Ishikawa (cell line): ENCODE measurements at regions not wholly inside any gene's neighbourhood (a gene's known extent, or its start where the extent isn't known, plus 50 kb on each side); places are given as distances from the start of the nearest gene placed in this dataset.

Source experiments
- CEBPB ChIP-seq: IDR thresholded peaks from 2 replicates; pipeline ENCODE4 v1.6.1; 2012
- CREB1 ChIP-seq: IDR thresholded peaks from 2 replicates; pipeline ENCODE4 v1.6.1; 2012; ENCODE audit warnings: low read depth
- EGR1 ChIP-seq: IDR thresholded peaks from 2 replicates; pipeline ENCODE4 v1.6.1; 2012
- EP300 ChIP-seq: IDR thresholded peaks from 2 replicates; pipeline ENCODE4 v1.6.1; 2012; ENCODE audit warnings: borderline replicate concordance
- FOXM1 ChIP-seq: IDR thresholded peaks from 2 replicates; pipeline ENCODE4 v1.6.1; 2012; ENCODE audit warnings: low read depth, borderline replicate concordance
- NFIC ChIP-seq: IDR thresholded peaks from 2 replicates; pipeline ENCODE4 v1.6.1; 2012
- RAD21 ChIP-seq: IDR thresholded peaks from 2 replicates; pipeline ENCODE4 v1.6.1; 2012; ENCODE audit warnings: low read depth
- TAF1 ChIP-seq: IDR thresholded peaks from 2 replicates; pipeline ENCODE4 v1.6.1; 2012; ENCODE audit warnings: low read depth, mild to moderate bottlenecking
- TCF12 ChIP-seq: IDR thresholded peaks from 2 replicates; pipeline ENCODE4 v1.6.1; 2012; ENCODE audit warnings: low read depth
- TEAD4 ChIP-seq: IDR thresholded peaks from 2 replicates; pipeline ENCODE4 v1.6.1; 2012
- USF1 ChIP-seq: IDR thresholded peaks from 2 replicates; pipeline ENCODE4 v1.6.1; 2012
- YY1 ChIP-seq: IDR thresholded peaks from 2 replicates; pipeline ENCODE4 v1.6.1; 2012; ENCODE audit warnings: low read depth
- ZBTB7A ChIP-seq: IDR thresholded peaks from 2 replicates; pipeline ENCODE4 v1.6.1; 2012; ENCODE audit warnings: low read depth
- TF ChIP-seq, protein P1 (sequence below): IDR thresholded peaks from 2 replicates; pipeline ENCODE4 v1.6.1; 2012
- TF ChIP-seq, protein P2 (sequence below): IDR thresholded peaks from 2 replicates; pipeline ENCODE4 v1.6.1; 2012; ENCODE audit warnings: low read depth, mild to moderate bottlenecking

DNA sequence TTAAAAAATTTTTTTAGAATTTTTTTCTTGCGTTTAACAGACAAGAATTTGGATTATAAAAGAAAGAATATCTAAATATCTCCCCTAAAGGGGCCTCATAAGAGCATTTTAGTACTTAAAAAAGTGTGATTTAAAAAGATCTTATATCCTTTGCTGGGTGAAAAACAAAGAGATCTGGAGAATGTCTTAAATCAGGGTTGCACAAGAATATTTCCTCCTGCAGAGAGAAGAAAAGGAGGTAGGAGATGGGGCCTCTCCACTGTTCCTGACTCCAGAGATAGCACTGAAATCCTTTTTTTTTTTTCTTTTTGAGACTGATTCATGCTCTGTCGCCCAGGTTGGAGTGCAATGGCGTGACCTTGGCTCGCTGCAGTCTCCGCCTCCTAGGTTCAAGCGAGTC lies 68.5 kb upstream of the OSR1 start:
- no peak for TF ChIP-seq NFIC
- no peak for TF ChIP-seq EP300
- TF ChIP-seq TCF12, result no peak
- TF ChIP-seq RAD21, result no peak
- TF ChIP-seq CEBPB, result no peak
- TF ChIP-seq USF1, result no peak
- TF ChIP-seq YY1, result no peak
- TF ChIP-seq EGR1, result no peak
- TF ChIP-seq TEAD4, result no peak
- TF ChIP-seq ZBTB7A, result no peak
- TF ChIP-seq TAF1, result no peak
- TF ChIP-seq, protein P1, sequence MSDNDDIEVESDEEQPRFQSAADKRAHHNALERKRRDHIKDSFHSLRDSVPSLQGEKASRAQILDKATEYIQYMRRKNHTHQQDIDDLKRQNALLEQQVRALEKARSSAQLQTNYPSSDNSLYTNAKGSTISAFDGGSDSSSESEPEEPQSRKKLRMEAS, result no peak
- TF ChIP-seq, protein P2, sequence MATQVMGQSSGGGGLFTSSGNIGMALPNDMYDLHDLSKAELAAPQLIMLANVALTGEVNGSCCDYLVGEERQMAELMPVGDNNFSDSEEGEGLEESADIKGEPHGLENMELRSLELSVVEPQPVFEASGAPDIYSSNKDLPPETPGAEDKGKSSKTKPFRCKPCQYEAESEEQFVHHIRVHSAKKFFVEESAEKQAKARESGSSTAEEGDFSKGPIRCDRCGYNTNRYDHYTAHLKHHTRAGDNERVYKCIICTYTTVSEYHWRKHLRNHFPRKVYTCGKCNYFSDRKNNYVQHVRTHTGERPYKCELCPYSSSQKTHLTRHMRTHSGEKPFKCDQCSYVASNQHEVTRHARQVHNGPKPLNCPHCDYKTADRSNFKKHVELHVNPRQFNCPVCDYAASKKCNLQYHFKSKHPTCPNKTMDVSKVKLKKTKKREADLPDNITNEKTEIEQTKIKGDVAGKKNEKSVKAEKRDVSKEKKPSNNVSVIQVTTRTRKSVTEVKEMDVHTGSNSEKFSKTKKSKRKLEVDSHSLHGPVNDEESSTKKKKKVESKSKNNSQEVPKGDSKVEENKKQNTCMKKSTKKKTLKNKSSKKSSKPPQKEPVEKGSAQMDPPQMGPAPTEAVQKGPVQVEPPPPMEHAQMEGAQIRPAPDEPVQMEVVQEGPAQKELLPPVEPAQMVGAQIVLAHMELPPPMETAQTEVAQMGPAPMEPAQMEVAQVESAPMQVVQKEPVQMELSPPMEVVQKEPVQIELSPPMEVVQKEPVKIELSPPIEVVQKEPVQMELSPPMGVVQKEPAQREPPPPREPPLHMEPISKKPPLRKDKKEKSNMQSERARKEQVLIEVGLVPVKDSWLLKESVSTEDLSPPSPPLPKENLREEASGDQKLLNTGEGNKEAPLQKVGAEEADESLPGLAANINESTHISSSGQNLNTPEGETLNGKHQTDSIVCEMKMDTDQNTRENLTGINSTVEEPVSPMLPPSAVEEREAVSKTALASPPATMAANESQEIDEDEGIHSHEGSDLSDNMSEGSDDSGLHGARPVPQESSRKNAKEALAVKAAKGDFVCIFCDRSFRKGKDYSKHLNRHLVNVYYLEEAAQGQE, result no peak
- no peak for TF ChIP-seq FOXM1
- no peak for TF ChIP-seq CREB1

GRCh38 chr2:19426144-19426543 lies 67.7 kb upstream of the OSR1 start:
- no peak for TF ChIP-seq CEBPB
- no peak for TF ChIP-seq FOXM1
- TF ChIP-seq TAF1, result no peak
- no peak for TF ChIP-seq EP300
- no peak for TF ChIP-seq USF1
- TF ChIP-seq TEAD4, result no peak
- TF ChIP-seq NFIC, result no peak
- TF ChIP-seq RAD21, result no peak
- no peak for TF ChIP-seq TCF12
- TF ChIP-seq EGR1, result no peak
- no peak for TF ChIP-seq CREB1
- TF ChIP-seq, protein P1, result no peak
- TF ChIP-seq, protein P2, result no peak

- TF ChIP-seq USF1 (no peak), CEBPB (no peak), YY1 (no peak), ZBTB7A (no peak), EGR1 (no peak), RAD21 (no peak), CREB1 (no peak), EP300 (no peak), TEAD4 (no peak), NFIC (no peak), FOXM1 (no peak), TAF1 (no peak), TCF12 (no peak)
- TF ChIP-seq, protein P2, result no peak
- TF ChIP-seq, protein P1, result no peak
These were observed 67.0 kb upstream of the OSR1 start for GRCh38 chr2:19425419-19425818.
